HL-60 (cell line): ENCODE measurements at regions not wholly inside any gene's neighbourhood (a gene's known extent, or its start where the extent isn't known, plus 50 kb on each side); places are given as distances from the start of the nearest gene placed in this dataset.

Experiments
- CTCF ChIP-seq: IDR thresholded peaks from one replicate; pipeline ENCODE4 v1.5.1; 2011; ENCODE audit warnings: low read length, control low read depth, inconsistent platforms; ENCODE audit not compliant: insufficient read depth
- GABPA ChIP-seq: IDR thresholded peaks from 2 replicates; pipeline ENCODE4 v1.6.1; 2012; ENCODE audit warnings: low read depth
- POLR2AphosphoS5 ChIP-seq: IDR thresholded peaks from 2 replicates; pipeline ENCODE4 v1.6.1; 2012; ENCODE audit warnings: low read depth
- REST ChIP-seq: IDR thresholded peaks from 2 replicates; pipeline ENCODE4 v1.6.1; 2012; ENCODE audit warnings: low read depth; ENCODE audit not compliant: insufficient replicate concordance
- SPI1 ChIP-seq: IDR thresholded peaks from 2 replicates; pipeline ENCODE4 v1.6.1; 2012; ENCODE audit warnings: low read depth, mild to moderate bottlenecking, borderline replicate concordance

- TF ChIP-seq CTCF (no peak), POLR2AphosphoS5 (no peak), REST (no peak), SPI1 (no peak), GABPA (no peak)
Observed at GRCh38 chr15:31230630-31231485, 95.8 kb upstream of the KLF13 start.
